ENCODE measurements at regions not wholly inside any gene's neighbourhood (a gene's known extent, or its start where the extent isn't known, plus 50 kb on each side); places are given as distances from the start of the nearest gene placed in this dataset.

GRCh38 chr4:4792466-4792865 is 67.0 kb upstream of the MSX1 start:
- FAIRE-seq = no peak
- dilution Hi-C loops (cut with MboI; ENCODE audit: extremely low pct_ligation_motif_present, low sequenced_read_pairs) = no loop called here
- Histone ChIP-seq H3K79me2 (ENCODE audit: control insufficient read depth, insufficient read depth, low read length) (no peaks in the 10 kb centered on the region), H3K4me2 (ENCODE audit: insufficient read depth, low read length) (no peak overlapping the region), H3K36me3 (ENCODE audit: control insufficient read depth in 2 of 2, extremely low read depth in 1 of 2, insufficient read depth in 2 of 2, low read length in 2 of 2) (no peaks in the 10 kb centered on the region), H3K27me3 (ENCODE audit: control insufficient read depth in 2 of 2, insufficient read depth in 2 of 2, low read length in 2 of 2) (no peaks in the 10 kb centered on the region), H3K9me1 (replicated peaks; ENCODE audit: control insufficient read depth, extremely low read depth, insufficient read depth, low read length) (no peaks in the 10 kb centered on the region), H3K4me1 (ENCODE audit: control insufficient read depth, extremely low read depth, insufficient read depth, low read length) (no peaks in the 10 kb centered on the region), H2AFZ (ENCODE audit: low read depth, low read length) (no peak overlapping the region), H3K9ac (replicated peaks; ENCODE audit: extremely low read depth, insufficient read depth, low read length) (no peak overlapping the region), H3K27ac (ENCODE audit: insufficient read depth, low read depth, low read length) (no peak overlapping the region), H4K20me1 (replicated peaks; ENCODE audit: control insufficient read depth, extremely low read depth, insufficient read depth, low read length) (no peaks in the 10 kb centered on the region), H3K4me3 (replicated peaks in 1 of 3; ENCODE audit: insufficient read depth in 1 of 3, low read depth in 1 of 3, low read length in 3 of 3) (no peak overlapping the region), H3K9me3 (replicated peaks; ENCODE audit: control insufficient read depth, insufficient read depth, low read length) (no peaks in the 10 kb centered on the region)
- intact Hi-C loops (cut with micrococcal nuclease) = no loop called here
- ChIA-PET POLR2A (no interaction called here), CTCF (interaction anchor here (1.6 kb wide), 1 partner anchor 34 kb away, joined by 3 read pairs; no protein-coding TSS in a partner anchor)
- BruUV-seq (replicated peaks) = no TSS peak
- TF ChIP-seq MYC (IDR thresholded peaks at IDR 0.05; ENCODE audit: low read depth, low read length) (no peak), MAX (IDR thresholded peaks at IDR 0.05; ENCODE audit: insufficient read depth, insufficient read length) (no peak), POLR2A (IDR thresholded peaks at IDR 0.05; ENCODE audit: low read depth, low read length) (no peak), EZH2 (IDR thresholded peaks at IDR 0.05; ENCODE audit: borderline replicate concordance, low read depth, low read length, severe bottlenecking) (no peak), POLR2AphosphoS5 (IDR thresholded peaks at IDR 0.05; ENCODE audit: insufficient read depth, low read depth, low read length) (no peak), GATA2 (IDR thresholded peaks at IDR 0.05; ENCODE audit: insufficient read depth, insufficient read length, low read depth, low read length) (no peak), FOS (IDR thresholded peaks at IDR 0.05; ENCODE audit: borderline replicate concordance, insufficient read depth, low read length) (no peak), JUN (IDR thresholded peaks at IDR 0.05; ENCODE audit: borderline replicate concordance, insufficient read depth, insufficient read length, low read depth) (no peak)
- TF ChIP-seq, protein P1, sequence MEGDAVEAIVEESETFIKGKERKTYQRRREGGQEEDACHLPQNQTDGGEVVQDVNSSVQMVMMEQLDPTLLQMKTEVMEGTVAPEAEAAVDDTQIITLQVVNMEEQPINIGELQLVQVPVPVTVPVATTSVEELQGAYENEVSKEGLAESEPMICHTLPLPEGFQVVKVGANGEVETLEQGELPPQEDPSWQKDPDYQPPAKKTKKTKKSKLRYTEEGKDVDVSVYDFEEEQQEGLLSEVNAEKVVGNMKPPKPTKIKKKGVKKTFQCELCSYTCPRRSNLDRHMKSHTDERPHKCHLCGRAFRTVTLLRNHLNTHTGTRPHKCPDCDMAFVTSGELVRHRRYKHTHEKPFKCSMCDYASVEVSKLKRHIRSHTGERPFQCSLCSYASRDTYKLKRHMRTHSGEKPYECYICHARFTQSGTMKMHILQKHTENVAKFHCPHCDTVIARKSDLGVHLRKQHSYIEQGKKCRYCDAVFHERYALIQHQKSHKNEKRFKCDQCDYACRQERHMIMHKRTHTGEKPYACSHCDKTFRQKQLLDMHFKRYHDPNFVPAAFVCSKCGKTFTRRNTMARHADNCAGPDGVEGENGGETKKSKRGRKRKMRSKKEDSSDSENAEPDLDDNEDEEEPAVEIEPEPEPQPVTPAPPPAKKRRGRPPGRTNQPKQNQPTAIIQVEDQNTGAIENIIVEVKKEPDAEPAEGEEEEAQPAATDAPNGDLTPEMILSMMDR (IDR thresholded peaks at IDR 0.05; ENCODE audit: extremely low read depth in 1 of 2, insufficient read depth in 1 of 2, low read depth in 1 of 2, low read length in 2 of 2) = no peak
- DNase-seq (ENCODE audit: low read depth, low spot score) = no peak

All from endothelial cell of umbilical vein (primary cell).